ENCODE measurements at regions not wholly inside any gene's neighbourhood (a gene's known extent, or its start where the extent isn't known, plus 50 kb on each side); places are given as distances from the start of the nearest gene placed in this dataset.

- H3K4me3 Mint-ChIP-seq: no peak overlapping the region
- peaks cover 5% of the 10 kb centered on the region for H3K27me3 Mint-ChIP-seq
- ATAC-seq: no peak
These were observed 65.9 kb upstream of the JDP2 start for GRCh38 chr14:75361751-75362433.

GRCh38 chr14:75363130-75363529 is 64.7 kb upstream of the JDP2 start:
- Mint-ChIP-seq H3K4me3 (no peak overlapping the region), H3K4me1 (peaks cover 10% of the 10 kb centered on the region), H3K27ac (no peak overlapping the region), H3K36me3 (ENCODE audit: low read depth) (peaks cover 2% of the 10 kb centered on the region), H3K27me3 (peaks cover 9% of the 10 kb centered on the region)
- no peak for DNase-seq
- no peak for ATAC-seq
- H3K9me3 ChIP-seq (ENCODE audit: control insufficient read depth, low read length, poor library complexity, severe bottlenecking): no peaks in the 10 kb centered on the region

More at GRCh38 chr14:75361751-75362433, 65.9 kb upstream of the JDP2 start:
- Mint-ChIP-seq H3K27ac (no peak overlapping the region), H3K4me1 (peaks cover 10% of the 10 kb centered on the region), H3K36me3 (ENCODE audit: low read depth) (no peaks in the 10 kb centered on the region)
- DNase-seq: no peak
- no peaks in the 10 kb centered on the region for H3K9me3 ChIP-seq (ENCODE audit: control insufficient read depth, low read length, poor library complexity, severe bottlenecking)

- H3K4me1 Mint-ChIP-seq: peaks cover 10% of the 10 kb centered on the region
- no peak for ATAC-seq
- H3K27ac Mint-ChIP-seq: no peak overlapping the region
These were observed 64.1 kb upstream of the JDP2 start for GRCh38 chr14:75363570-75364227.

GRCh38 chr14:75365116-75365515 is 62.7 kb upstream of the JDP2 start:
- H3K4me1 Mint-ChIP-seq: peaks cover 10% of the 10 kb centered on the region
- H3K27me3 Mint-ChIP-seq: peaks cover 9% of the 10 kb centered on the region
- no peak overlapping the region for H3K4me3 Mint-ChIP-seq
- ATAC-seq: no peak
- H3K9me3 ChIP-seq (ENCODE audit: control insufficient read depth, low read length, poor library complexity, severe bottlenecking): no peaks in the 10 kb centered on the region
- H3K36me3 Mint-ChIP-seq (ENCODE audit: low read depth): peaks cover 2% of the 10 kb centered on the region
- H3K27ac Mint-ChIP-seq: no peak overlapping the region
- no peak for DNase-seq

More at GRCh38 chr14:75363570-75364227, 64.1 kb upstream of the JDP2 start:
- no peak overlapping the region for H3K4me3 Mint-ChIP-seq
- no peak for DNase-seq
- H3K9me3 ChIP-seq (ENCODE audit: control insufficient read depth, low read length, poor library complexity, severe bottlenecking): no peaks in the 10 kb centered on the region
- peaks cover 2% of the 10 kb centered on the region for H3K36me3 Mint-ChIP-seq (ENCODE audit: low read depth)
- H3K27me3 Mint-ChIP-seq: peaks cover 9% of the 10 kb centered on the region

GRCh38 chr14:75366963-75367362 is 60.9 kb upstream of the JDP2 start:
- Mint-ChIP-seq H3K4me3 (no peak overlapping the region), H3K36me3 (ENCODE audit: low read depth) (peaks cover 2% of the 10 kb centered on the region), H3K4me1 (peaks cover 10% of the 10 kb centered on the region), H3K27ac (no peak overlapping the region), H3K27me3 (peaks cover 11% of the 10 kb centered on the region)
- no peak for DNase-seq
- ATAC-seq: no peak
- no peaks in the 10 kb centered on the region for H3K9me3 ChIP-seq (ENCODE audit: control insufficient read depth, low read length, poor library complexity, severe bottlenecking)

GRCh38 chr14:75368333-75368732 is 59.5 kb upstream of the JDP2 start:
- DNase-seq (no peak), ATAC-seq (no peak)
- Mint-ChIP-seq H3K27me3 (peaks cover 23% of the 10 kb centered on the region), H3K4me3 (no peak overlapping the region), H3K36me3 (ENCODE audit: low read depth) (peaks cover 2% of the 10 kb centered on the region), H3K4me1 (peaks cover 10% of the 10 kb centered on the region), H3K27ac (no peak overlapping the region)
- no peaks in the 10 kb centered on the region for H3K9me3 ChIP-seq (ENCODE audit: control insufficient read depth, low read length, poor library complexity, severe bottlenecking)

GRCh38 chr14:75369506-75369905 is 58.3 kb upstream of the JDP2 start:
- ATAC-seq: no peak
- H3K27ac Mint-ChIP-seq: no peak overlapping the region

GRCh38 chr14:75370416-75371205 is 57.2 kb upstream of the JDP2 start:
- DNase-seq: no peak
- no peaks in the 10 kb centered on the region for H3K9me3 ChIP-seq (ENCODE audit: control insufficient read depth, low read length, poor library complexity, severe bottlenecking)
- H3K4me3 Mint-ChIP-seq: no peak overlapping the region
- H3K27ac Mint-ChIP-seq: no peak overlapping the region
- ATAC-seq: no peak
- peaks cover 19% of the 10 kb centered on the region for H3K27me3 Mint-ChIP-seq
- peaks cover 2% of the 10 kb centered on the region for H3K36me3 Mint-ChIP-seq (ENCODE audit: low read depth)
- H3K4me1 Mint-ChIP-seq: no peaks in the 10 kb centered on the region

More at GRCh38 chr14:75369506-75369905, 58.3 kb upstream of the JDP2 start:
- Mint-ChIP-seq H3K4me1 (peaks cover 2% of the 10 kb centered on the region), H3K27me3 (peaks cover 19% of the 10 kb centered on the region), H3K36me3 (ENCODE audit: low read depth) (peaks cover 2% of the 10 kb centered on the region), H3K4me3 (no peak overlapping the region)
- no peak for DNase-seq
- H3K9me3 ChIP-seq (ENCODE audit: control insufficient read depth, low read length, poor library complexity, severe bottlenecking): no peaks in the 10 kb centered on the region

GRCh38 chr14:75371297-75371696 is 56.5 kb upstream of the JDP2 start:
- Mint-ChIP-seq H3K27ac (no peak overlapping the region), H3K27me3 (peaks cover 19% of the 10 kb centered on the region), H3K4me1 (no peaks in the 10 kb centered on the region), H3K4me3 (no peak overlapping the region), H3K36me3 (ENCODE audit: low read depth) (peaks cover 2% of the 10 kb centered on the region)
- no peak for ATAC-seq
- H3K9me3 ChIP-seq (ENCODE audit: control insufficient read depth, low read length, poor library complexity, severe bottlenecking): no peaks in the 10 kb centered on the region
- no peak for DNase-seq

GRCh38 chr14:75372260-75372659 is 55.6 kb upstream of the JDP2 start:
- no peaks in the 10 kb centered on the region for H3K9me3 ChIP-seq (ENCODE audit: control insufficient read depth, low read length, poor library complexity, severe bottlenecking)
- peaks cover 4% of the 10 kb centered on the region for H3K36me3 Mint-ChIP-seq (ENCODE audit: low read depth)
- H3K27ac Mint-ChIP-seq: no peak overlapping the region
- H3K27me3 Mint-ChIP-seq: peaks cover 18% of the 10 kb centered on the region
- DNase-seq: no peak
- ATAC-seq: no peak
- H3K4me1 Mint-ChIP-seq: no peaks in the 10 kb centered on the region
- H3K4me3 Mint-ChIP-seq: no peak overlapping the region

- Mint-ChIP-seq H3K36me3 (ENCODE audit: low read depth) (peaks cover 4% of the 10 kb centered on the region), H3K4me3 (no peak overlapping the region), H3K27me3 (peaks cover 23% of the 10 kb centered on the region), H3K4me1 (no peaks in the 10 kb centered on the region), H3K27ac (no peak overlapping the region)
- ATAC-seq (no peak), DNase-seq (no peak)
- no peaks in the 10 kb centered on the region for H3K9me3 ChIP-seq (ENCODE audit: control insufficient read depth, low read length, poor library complexity, severe bottlenecking)
These were observed 54.7 kb upstream of the JDP2 start for GRCh38 chr14:75373133-75373532.

GRCh38 chr14:75373616-75374015 is 54.2 kb upstream of the JDP2 start:
- Mint-ChIP-seq H3K27me3 (peaks cover 27% of the 10 kb centered on the region), H3K36me3 (ENCODE audit: low read depth) (peaks cover 4% of the 10 kb centered on the region), H3K27ac (no peak overlapping the region), H3K4me3 (no peak overlapping the region), H3K4me1 (no peaks in the 10 kb centered on the region)
- ATAC-seq (no peak), DNase-seq (no peak)
- no peaks in the 10 kb centered on the region for H3K9me3 ChIP-seq (ENCODE audit: control insufficient read depth, low read length, poor library complexity, severe bottlenecking)

GRCh38 chr14:75374911-75375310 is 52.9 kb upstream of the JDP2 start:
- Mint-ChIP-seq H3K27ac (no peak overlapping the region), H3K27me3 (peaks cover 30% of the 10 kb centered on the region), H3K4me1 (no peaks in the 10 kb centered on the region), H3K36me3 (ENCODE audit: low read depth) (peaks cover 4% of the 10 kb centered on the region), H3K4me3 (no peak overlapping the region)
- ATAC-seq: no peak
- no peak for DNase-seq
- H3K9me3 ChIP-seq (ENCODE audit: control insufficient read depth, low read length, poor library complexity, severe bottlenecking): no peaks in the 10 kb centered on the region

All from T-helper 17 cell (primary cell).